Lower leg skin (tissue), 3 donors: ENCODE measurements at regions not wholly inside any gene's neighbourhood (a gene's known extent, or its start where the extent isn't known, plus 50 kb on each side); places are given as distances from the start of the nearest gene placed in this dataset.

Source experiments
- POLR2A ChIP-seq, 2 donors: fragments of 450-650 bp; IDR thresholded peaks; one replicate each; pipeline ENCODE4 v1.6.1; 2016 to 2017; ENCODE audit warnings: antibody characterized with exemption in 2 of 2, mild to moderate bottlenecking in 1 of 2, moderate library complexity in 1 of 2
- TF ChIP-seq, protein P1 (sequence below), 3 donors: fragments of 450-650 bp; IDR thresholded peaks; one replicate each; pipeline ENCODE4 v1.5.1; 2016; ENCODE audit warnings: antibody characterized with exemption in 3 of 3, mild to moderate bottlenecking in 3 of 3, moderate library complexity in 2 of 3

DNA sequence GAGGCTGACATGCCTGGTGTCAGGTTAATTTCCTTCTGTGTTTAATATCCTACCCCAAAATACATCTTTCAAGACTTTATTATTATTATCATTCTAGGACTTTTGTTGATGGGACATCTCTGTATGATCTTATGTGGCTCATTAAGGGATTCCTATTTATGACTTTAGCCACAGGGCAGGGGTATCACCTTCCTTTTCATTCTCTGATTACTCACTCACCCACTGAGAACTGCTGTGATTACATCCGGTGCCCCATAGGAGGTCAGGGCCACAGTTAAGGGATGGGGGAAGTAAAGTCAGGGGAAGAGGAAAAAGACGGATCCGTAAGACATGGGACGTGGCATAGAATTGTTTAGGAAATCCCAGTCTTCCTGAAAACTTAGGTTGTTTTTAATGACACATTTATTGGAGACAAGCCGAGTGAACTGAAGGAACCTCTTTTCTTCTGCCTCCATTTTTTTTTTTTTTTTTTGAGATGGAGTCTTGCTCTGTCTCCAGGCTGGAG is 61.0 kb upstream of the PITRM1 start:
- TF ChIP-seq, protein P1, sequence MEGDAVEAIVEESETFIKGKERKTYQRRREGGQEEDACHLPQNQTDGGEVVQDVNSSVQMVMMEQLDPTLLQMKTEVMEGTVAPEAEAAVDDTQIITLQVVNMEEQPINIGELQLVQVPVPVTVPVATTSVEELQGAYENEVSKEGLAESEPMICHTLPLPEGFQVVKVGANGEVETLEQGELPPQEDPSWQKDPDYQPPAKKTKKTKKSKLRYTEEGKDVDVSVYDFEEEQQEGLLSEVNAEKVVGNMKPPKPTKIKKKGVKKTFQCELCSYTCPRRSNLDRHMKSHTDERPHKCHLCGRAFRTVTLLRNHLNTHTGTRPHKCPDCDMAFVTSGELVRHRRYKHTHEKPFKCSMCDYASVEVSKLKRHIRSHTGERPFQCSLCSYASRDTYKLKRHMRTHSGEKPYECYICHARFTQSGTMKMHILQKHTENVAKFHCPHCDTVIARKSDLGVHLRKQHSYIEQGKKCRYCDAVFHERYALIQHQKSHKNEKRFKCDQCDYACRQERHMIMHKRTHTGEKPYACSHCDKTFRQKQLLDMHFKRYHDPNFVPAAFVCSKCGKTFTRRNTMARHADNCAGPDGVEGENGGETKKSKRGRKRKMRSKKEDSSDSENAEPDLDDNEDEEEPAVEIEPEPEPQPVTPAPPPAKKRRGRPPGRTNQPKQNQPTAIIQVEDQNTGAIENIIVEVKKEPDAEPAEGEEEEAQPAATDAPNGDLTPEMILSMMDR (IDR thresholded peaks at IDR 0.05), result no peak
- no peak for TF ChIP-seq POLR2A (IDR thresholded peaks at IDR 0.05)
